Urinary bladder (tissue), 3 donors: ENCODE measurements at regions not wholly inside any gene's neighbourhood (a gene's known extent, or its start where the extent isn't known, plus 50 kb on each side); places are given as distances from the start of the nearest gene placed in this dataset.

Experiments
- DNase-seq: peaks from one replicate; pipeline ENCODE4 v3.0.0-alpha.2; 2015; ENCODE audit errors: extremely low spot score
- H3K27ac ChIP-seq: one replicate; pipeline ENCODE4 v1.5.1; 2013; ENCODE audit warnings: low read depth, mild to moderate bottlenecking, moderate library complexity
- H3K36me3 ChIP-seq: one replicate; pipeline ENCODE4 v1.6.1; 2013; ENCODE audit warnings: mild to moderate bottlenecking, moderate library complexity; ENCODE audit not compliant: insufficient read depth
- H3K4me1 ChIP-seq: one replicate; pipeline ENCODE4 v1.6.1; 2013; ENCODE audit warnings: mild to moderate bottlenecking, moderate library complexity; ENCODE audit not compliant: insufficient read depth
- H3K4me3 ChIP-seq: one replicate; pipeline ENCODE4 v1.5.1; 2013; ENCODE audit warnings: low read depth, low read length
- WGBS: extraction: QIAGEN DNeasy Blood & Tissue Kit; methylation state at CpG from one replicate; pipeline ENCODE4 v1.1.7; 2013; 5-methylcytosine and 5-hydroxymethylcytosine counted together
- donor health status: healthy with polysubstance abuse.
- donor health status: healthy.

- H3K27ac ChIP-seq, result no peak overlapping the region
- H3K4me1 ChIP-seq, result no peaks in the 10 kb centered on the region
- DNase-seq, result no peak
- WGBS, result 84% methylated on average over 4 of the region's 4 CpGs
- no peak overlapping the region for H3K4me3 ChIP-seq
- no peaks in the 10 kb centered on the region for H3K36me3 ChIP-seq
Measured at GRCh38 chr6:100288311-100288710, 176.4 kb downstream of the SIM1 start.

GRCh38 chr6:100283285-100283684 is 181.4 kb downstream of the SIM1 start:
- no peaks in the 10 kb centered on the region for H3K4me1 ChIP-seq
- no peak for DNase-seq
- no peak overlapping the region for H3K27ac ChIP-seq
- H3K36me3 ChIP-seq, result no peaks in the 10 kb centered on the region
- no peak overlapping the region for H3K4me3 ChIP-seq

GRCh38 chr6:100281471-100281901 is 183.2 kb downstream of the SIM1 start:
- WGBS, result 5% methylated on average over 17 of the region's 17 CpGs
- no peak for DNase-seq
- H3K4me1 ChIP-seq, result no peaks in the 10 kb centered on the region
- no peaks in the 10 kb centered on the region for H3K36me3 ChIP-seq
- H3K27ac ChIP-seq, result no peak overlapping the region
- H3K4me3 ChIP-seq, result no peak overlapping the region

- Histone ChIP-seq H3K4me3 (no peak overlapping the region), H3K4me1 (no peaks in the 10 kb centered on the region), H3K27ac (no peak overlapping the region), H3K36me3 (no peaks in the 10 kb centered on the region)
- no peak for DNase-seq
- 89% methylated on average over 3 of the region's 3 CpGs for WGBS
Measured at GRCh38 chr6:100276311-100277057, 188.2 kb downstream of the SIM1 start.

- DNase-seq, result no peak
- no peaks in the 10 kb centered on the region for H3K36me3 ChIP-seq
- H3K4me1 ChIP-seq, result no peaks in the 10 kb centered on the region
- H3K27ac ChIP-seq, result no peak overlapping the region
- 92% methylated on average over 1 of the region's 1 CpG for WGBS
- H3K4me3 ChIP-seq, result no peak overlapping the region
Measured at GRCh38 chr6:100274147-100274546, 190.6 kb downstream of the SIM1 start.

GRCh38 chr6:100271625-100272024 is 193.1 kb downstream of the SIM1 start:
- no peak overlapping the region for H3K27ac ChIP-seq
- H3K4me1 ChIP-seq, result no peaks in the 10 kb centered on the region
- no peak for DNase-seq
- H3K4me3 ChIP-seq, result no peak overlapping the region
- H3K36me3 ChIP-seq, result no peaks in the 10 kb centered on the region
- WGBS, result 81% methylated on average over 2 of the region's 2 CpGs

- H3K36me3 ChIP-seq, result no peaks in the 10 kb centered on the region
- WGBS, result 89% methylated on average over 5 of the region's 5 CpGs
- no peaks in the 10 kb centered on the region for H3K4me1 ChIP-seq
- DNase-seq, result no peak
- no peak overlapping the region for H3K27ac ChIP-seq
- H3K4me3 ChIP-seq, result no peak overlapping the region
Measured at GRCh38 chr6:100271202-100271601, 193.5 kb downstream of the SIM1 start.

- no peaks in the 10 kb centered on the region for H3K4me1 ChIP-seq
- H3K36me3 ChIP-seq, result no peaks in the 10 kb centered on the region
- WGBS, result 38% methylated on average over 2 of the region's 2 CpGs
- DNase-seq, result no peak
- no peak overlapping the region for H3K4me3 ChIP-seq
- H3K27ac ChIP-seq, result no peak overlapping the region
Measured at GRCh38 chr6:100269189-100269588, 195.5 kb downstream of the SIM1 start.

- H3K27ac ChIP-seq, result no peak overlapping the region
- no peak for DNase-seq
- no peaks in the 10 kb centered on the region for H3K4me1 ChIP-seq
- no peaks in the 10 kb centered on the region for H3K36me3 ChIP-seq
- WGBS, result 93% methylated on average over 4 of the region's 4 CpGs
- H3K4me3 ChIP-seq, result no peak overlapping the region
Measured at GRCh38 chr6:100268326-100268725, 196.4 kb downstream of the SIM1 start.

- H3K4me1 ChIP-seq, result no peaks in the 10 kb centered on the region
Measured at GRCh38 chr6:100267721-100268123, 197.0 kb downstream of the SIM1 start.

GRCh38 chr6:100266494-100267401 is 198.0 kb downstream of the SIM1 start:
- H3K27ac ChIP-seq, result no peak overlapping the region
- H3K4me1 ChIP-seq, result no peaks in the 10 kb centered on the region
- DNase-seq, result no peak
- WGBS, result 84% methylated on average over 10 of the region's 10 CpGs
- H3K36me3 ChIP-seq, result no peaks in the 10 kb centered on the region
- H3K4me3 ChIP-seq, result no peak overlapping the region

More at GRCh38 chr6:100267721-100268123, 197.0 kb downstream of the SIM1 start:
- 87% methylated on average over 1 of the region's 1 CpG for WGBS
- no peaks in the 10 kb centered on the region for H3K36me3 ChIP-seq
- no peak overlapping the region for H3K27ac ChIP-seq
- no peak overlapping the region for H3K4me3 ChIP-seq
- DNase-seq, result no peak

- no peaks in the 10 kb centered on the region for H3K36me3 ChIP-seq
- no peak overlapping the region for H3K27ac ChIP-seq
- H3K4me3 ChIP-seq, result no peak overlapping the region
- WGBS, result 91% methylated on average over 4 of the region's 4 CpGs
- DNase-seq, result no peak
- no peaks in the 10 kb centered on the region for H3K4me1 ChIP-seq
Measured at GRCh38 chr6:100262086-100262485, 202.6 kb downstream of the SIM1 start.

- Histone ChIP-seq H3K4me1 (no peaks in the 10 kb centered on the region), H3K4me3 (no peak overlapping the region), H3K36me3 (no peaks in the 10 kb centered on the region), H3K27ac (no peak overlapping the region)
- 82% methylated on average over 2 of the region's 2 CpGs for WGBS
- DNase-seq, result no peak
Measured at GRCh38 chr6:100261486-100261885, 203.2 kb downstream of the SIM1 start.

- no peak overlapping the region for H3K27ac ChIP-seq
- DNase-seq, result no peak
- H3K36me3 ChIP-seq, result no peaks in the 10 kb centered on the region
- H3K4me1 ChIP-seq, result no peaks in the 10 kb centered on the region
- no peak overlapping the region for H3K4me3 ChIP-seq
Measured at GRCh38 chr6:100260584-100260983, 204.1 kb downstream of the SIM1 start.
